GM21423 (cell line): ENCODE measurements at regions not wholly inside any gene's neighbourhood (a gene's known extent, or its start where the extent isn't known, plus 50 kb on each side); places are given as distances from the start of the nearest gene placed in this dataset.

ENCODE experiments used
- ATAC-seq: cut with Tn5 transposase; IDR thresholded peaks from one replicate; pipeline ENCODE4 v1.9.1; 2021; ENCODE audit warnings: mild to moderate bottlenecking, moderate library complexity; ENCODE audit not compliant: unreplicated experiment

- no peak for ATAC-seq
These were observed 273.9 kb downstream of the NPR3 start for GRCh38 chr5:32984851-32985610.

- ATAC-seq = no peak
These were observed 278.7 kb downstream of the NPR3 start for GRCh38 chr5:32989815-32990214.

DNA sequence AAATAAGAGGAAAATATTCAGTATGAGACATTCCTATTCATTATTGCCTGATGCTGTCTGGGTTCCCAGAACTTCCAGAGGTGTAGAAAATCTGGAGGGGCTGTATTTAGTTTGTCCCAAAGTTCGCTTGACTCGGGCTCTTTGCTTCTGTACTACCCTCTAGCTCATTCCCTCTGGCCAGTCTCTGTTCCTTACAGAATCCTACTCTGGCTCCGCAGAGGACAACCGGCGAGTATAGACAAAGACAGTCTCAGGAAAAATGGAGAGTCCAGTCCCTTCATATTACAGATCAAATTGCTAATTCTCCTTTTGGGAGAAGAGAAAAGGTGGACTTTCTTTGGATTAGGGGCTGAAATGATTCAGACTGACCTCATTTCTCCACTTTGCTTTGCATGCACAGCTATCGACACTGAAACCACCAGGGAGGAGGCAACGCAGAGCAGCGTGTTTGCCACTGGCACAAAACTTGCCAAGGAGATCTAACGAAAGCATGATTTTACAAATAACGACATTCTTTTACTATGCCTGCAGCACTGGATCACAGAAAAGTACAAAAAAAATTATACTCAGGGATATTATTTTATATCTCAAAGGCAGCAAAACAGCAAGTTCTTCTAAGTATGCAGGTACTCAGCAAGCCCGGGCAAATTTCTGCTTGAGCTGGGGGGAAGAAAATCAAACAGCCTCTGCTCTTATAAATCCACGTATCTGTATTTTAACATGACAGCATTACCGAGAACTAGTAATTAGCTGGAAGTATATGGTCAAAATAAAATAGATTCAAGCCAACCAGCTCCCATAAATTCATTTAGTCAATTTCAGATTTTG, 279.7 kb downstream of the NPR3 start:
- no peak for ATAC-seq

DNA sequence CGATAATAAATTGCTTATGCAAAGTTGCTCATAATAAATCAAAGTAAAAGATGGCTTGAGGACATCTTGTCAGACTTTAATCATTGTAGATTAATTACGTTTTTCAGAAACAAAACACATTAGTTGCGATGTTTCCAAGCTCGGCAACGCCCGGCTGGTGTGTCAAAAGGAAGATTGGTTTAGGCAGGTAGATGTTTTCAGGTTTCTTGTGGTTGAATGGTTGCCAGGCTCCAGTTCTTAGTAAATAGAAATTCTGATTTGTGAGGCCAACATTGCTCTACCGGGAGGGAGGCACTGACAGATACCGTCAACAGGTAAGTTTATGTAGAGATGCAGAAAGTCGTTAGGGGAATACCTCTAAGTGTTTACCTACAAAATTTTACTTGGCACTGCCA, 280.3 kb downstream of the NPR3 start:
- ATAC-seq = no peak

DNA sequence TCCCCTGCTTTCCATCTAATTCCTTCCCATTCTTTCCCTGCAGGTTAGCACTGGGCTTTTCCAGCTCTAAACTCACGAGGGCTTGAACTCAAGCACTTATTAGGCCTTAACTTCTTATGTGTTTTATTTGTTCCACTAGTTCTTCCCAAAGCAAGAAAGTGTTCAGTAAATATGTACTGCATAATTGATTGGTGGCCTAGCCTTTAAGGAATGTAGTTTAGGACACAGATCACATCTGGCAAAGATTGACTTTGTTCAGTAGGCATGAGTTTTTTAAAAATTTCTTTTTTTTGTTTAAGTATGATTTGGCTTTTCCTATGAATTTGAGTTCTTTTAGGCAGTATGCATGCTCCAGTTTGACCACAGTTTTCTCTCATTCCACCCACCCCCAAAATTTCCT, 285.2 kb downstream of the NPR3 start:
- ATAC-seq = no peak

DNA sequence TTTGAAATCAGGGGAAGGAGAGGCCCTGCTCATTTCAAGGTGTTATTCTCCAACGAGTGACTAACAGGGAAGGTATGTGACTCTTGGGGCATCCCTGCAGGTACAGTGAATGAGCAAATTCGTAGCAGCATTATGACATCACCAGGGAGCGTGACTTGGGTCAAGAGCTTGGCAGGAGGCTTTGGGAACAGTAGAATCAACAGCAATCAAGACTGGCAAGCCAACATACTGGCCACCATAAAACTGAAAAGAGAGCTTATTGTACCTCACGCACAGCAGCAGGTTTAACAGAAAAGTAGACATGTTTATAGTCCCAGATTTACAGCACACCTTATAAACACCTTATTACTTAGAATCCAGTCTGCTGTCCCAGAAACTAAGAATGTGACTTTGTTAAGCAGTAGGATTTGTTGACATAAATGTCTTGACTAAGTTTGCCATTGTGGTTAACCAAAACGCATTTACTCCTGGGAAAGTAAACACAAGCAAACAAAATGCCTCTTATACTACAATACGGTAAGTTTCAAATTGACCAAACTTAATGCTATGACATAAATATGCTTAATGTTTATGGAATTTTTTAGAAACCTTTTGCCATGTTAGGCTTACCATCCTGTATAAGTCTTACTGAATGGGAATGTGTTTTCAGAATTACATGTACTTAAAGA, 297.8 kb downstream of the NPR3 start:
- ATAC-seq = no peak

GRCh38 chr5:33010846-33011245, 299.7 kb downstream of the NPR3 start:
- ATAC-seq = no peak

- ATAC-seq = no peak
These were observed 300.7 kb downstream of the NPR3 start for GRCh38 chr5:33011801-33012200.

GRCh38 chr5:33023649-33024048, 312.5 kb downstream of the NPR3 start:
- no peak for ATAC-seq

DNA sequence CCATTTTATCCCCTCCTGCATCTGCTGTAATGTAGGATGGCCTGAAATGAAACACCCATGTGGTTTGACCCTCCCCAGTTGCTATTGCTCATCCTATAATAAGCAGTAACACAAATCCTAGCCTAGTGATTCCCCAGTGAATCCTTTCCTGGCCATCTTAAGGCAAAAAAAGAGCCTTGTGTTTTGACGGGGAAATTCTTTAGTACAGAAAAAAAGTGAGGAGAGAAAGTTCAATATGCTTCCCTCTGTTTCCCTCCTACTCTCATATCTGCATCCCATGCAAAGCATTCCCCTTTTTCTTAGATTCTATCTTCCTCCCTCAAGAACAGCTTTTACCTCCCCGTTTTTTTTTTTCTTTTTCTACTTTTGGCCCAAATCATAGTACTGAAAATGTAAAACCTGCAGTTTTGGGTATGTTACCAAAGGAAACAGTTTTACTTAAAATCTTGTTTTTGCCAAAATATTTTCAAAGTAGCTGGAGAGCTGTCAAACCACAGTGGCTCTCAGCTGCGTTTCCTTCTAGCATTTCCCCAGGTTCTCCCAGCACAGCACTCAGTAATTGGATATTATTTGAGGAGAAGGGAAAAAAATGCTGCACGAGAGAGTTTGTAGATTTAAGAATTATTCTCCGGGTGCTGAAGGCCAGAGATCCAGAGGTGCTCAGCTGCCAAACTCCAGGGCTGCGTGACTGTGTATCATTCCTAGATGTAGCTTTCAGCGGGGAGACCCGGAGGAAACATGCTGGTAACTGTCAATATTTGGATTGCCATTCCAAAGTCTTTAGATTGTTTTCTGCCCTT, 321.4 kb downstream of the NPR3 start:
- ATAC-seq = no peak

GRCh38 chr5:33033516-33033915, 322.4 kb downstream of the NPR3 start:
- no peak for ATAC-seq

- no peak for ATAC-seq
These were observed 323.7 kb downstream of the NPR3 start for GRCh38 chr5:33034777-33035176.

DNA sequence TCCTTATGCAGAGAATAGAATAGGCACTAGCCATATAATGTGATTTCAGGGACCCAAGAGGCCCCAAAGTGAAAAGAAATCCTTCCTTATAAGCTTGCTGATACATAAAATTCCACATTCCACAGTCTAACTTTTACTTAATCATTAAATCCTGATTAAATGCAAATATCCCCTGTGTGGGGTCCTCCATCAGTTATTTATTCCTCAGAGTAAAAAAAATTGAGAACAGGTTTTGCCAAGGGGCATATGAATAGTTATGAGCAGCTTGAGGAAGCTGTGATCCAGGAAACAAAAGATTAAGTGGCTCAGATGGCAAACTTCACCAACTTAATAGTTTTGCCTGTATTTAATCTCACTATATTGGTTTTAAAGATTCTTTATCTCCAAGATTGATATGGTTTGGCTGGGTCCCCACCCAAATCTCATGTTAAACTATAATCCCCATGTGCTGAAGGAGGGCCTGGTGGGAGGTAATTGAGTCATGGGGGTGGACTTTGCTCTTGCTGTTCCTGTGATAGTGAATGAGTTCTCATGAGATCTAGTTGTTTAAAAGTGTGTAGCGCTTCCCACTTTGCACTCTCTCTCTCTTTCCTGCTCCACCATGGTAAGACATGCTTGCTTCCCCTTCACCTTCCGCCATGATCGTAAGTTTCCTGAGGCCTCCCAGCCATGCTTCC, 324.9 kb downstream of the NPR3 start:
- no peak for ATAC-seq

GRCh38 chr5:33037076-33037475, 326.0 kb downstream of the NPR3 start:
- ATAC-seq = no peak

DNA sequence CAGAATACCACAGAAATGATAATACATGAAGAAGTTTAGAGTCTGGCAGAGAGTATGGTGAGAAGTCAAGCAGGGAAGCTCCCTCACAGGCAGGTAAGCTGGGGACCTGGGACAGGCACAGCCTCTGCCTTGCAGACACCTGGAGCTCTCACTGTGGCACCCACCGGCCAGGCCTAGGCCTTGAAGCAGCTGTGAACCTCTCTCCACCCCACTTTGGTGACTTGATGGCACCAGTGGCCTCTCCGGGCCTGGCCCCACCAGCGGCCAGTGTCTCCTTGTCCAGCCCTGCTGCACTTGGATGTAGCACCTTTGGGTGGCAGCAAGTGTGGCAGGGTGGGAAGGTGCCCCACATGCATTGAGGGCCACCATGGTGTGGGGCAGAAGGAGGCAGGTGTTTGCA, 330.5 kb downstream of the NPR3 start:
- ATAC-seq = no peak

DNA sequence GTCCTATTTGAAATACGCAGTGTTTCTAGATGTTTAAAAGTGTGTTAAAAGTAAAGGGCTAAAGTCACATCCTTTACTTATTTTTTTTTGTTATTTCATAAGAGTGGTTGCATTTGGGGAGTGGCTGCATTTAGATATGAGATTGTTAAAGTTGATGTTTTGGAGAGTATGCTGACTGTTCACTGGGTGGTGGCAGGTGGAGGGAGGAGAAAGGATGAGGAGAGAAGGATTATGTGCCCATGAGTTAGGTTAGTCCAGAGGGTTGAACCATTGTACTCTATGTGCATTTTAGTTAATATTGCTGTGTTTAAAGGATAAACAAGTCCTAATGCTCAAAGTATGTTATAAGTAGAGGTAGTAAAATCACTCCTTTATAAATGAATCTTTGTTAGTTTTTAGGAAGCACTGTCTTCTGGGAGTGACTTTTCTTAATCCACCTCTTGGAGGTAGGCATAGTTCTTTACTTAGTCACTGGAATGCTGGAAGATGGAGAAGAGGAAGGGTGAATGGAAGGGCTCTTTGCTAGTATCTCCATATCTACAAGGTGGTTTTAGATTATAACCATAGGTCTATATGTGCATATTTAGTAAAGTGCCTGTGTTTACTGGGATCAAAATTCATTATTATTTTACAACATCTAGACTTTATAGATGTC, 332.3 kb downstream of the NPR3 start:
- ATAC-seq = no peak

DNA sequence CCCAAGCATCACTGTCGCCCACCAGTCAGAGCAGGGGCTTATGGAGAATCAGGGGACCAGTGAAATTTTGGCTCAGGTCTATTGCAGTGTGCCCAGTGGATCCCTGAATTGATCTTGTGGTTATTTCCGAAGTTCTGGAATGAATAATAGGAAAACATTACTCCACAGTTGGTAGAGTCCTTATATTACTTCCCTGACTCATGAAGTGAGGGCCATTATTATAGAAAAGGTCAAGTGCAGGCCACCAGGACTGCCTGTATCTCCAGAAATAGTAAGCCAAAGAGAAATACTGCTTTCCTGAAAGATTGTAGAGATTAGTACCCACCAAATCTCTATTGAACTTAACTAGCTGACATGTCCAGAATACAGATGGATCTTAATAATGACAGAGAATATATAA, 335.0 kb downstream of the NPR3 start:
- no peak for ATAC-seq

DNA sequence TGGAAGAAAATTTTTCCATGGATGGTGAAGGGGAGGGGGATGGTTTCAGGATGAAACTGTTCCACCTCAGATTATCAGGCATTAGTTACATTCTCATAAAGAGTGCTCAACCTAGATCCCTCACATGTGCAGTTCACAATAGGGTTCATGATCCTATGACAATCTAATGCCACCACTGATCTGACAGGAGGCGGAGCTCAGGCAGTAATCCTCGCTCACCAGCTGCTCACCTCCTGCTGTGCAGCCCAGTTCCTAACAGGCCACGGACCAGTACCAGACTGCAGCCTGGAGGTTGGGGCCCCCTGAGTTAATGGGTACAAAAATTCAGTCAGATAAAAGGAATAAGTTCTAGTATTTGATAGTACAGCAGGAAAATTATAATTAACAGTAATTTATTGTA, 337.2 kb downstream of the NPR3 start:
- ATAC-seq = no peak

- no peak for ATAC-seq
These were observed 338.2 kb downstream of the NPR3 start for GRCh38 chr5:33049298-33049697.

GRCh38 chr5:33049842-33050241, 338.7 kb downstream of the NPR3 start:
- ATAC-seq = no peak
